T follicular helper cell (primary cell): ENCODE measurements at regions not wholly inside any gene's neighbourhood (a gene's known extent, or its start where the extent isn't known, plus 50 kb on each side); places are given as distances from the start of the nearest gene placed in this dataset.

ENCODE experiments used
- DNase-seq: peaks from one replicate; pipeline ENCODE4 v3.0.0-alpha.2; 2020; ENCODE audit warnings: low read depth

DNA sequence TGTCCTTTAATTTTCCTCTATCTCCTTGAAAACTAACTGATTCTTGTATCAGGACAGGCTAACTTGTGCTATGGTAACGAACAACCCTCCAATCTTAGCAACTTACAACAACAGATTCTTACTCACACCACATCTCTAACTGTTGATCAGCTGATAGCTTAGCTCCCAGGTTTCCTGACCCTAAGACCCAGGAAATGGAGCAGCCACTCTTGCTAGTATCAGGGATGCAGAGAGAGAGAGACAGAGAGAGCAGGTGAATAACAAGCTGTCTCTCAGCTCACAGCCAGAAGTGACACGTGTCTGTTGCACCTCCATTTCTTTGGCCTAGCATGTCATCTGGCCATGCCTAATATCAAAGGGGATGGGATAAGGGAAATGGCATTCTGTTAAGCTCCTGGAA, 1289.0 kb upstream of the AUTS2 start:
- no peak for DNase-seq

- no peak for DNase-seq
Observed at GRCh38 chr7:68309806-68310205, 1288.5 kb upstream of the AUTS2 start.

DNA sequence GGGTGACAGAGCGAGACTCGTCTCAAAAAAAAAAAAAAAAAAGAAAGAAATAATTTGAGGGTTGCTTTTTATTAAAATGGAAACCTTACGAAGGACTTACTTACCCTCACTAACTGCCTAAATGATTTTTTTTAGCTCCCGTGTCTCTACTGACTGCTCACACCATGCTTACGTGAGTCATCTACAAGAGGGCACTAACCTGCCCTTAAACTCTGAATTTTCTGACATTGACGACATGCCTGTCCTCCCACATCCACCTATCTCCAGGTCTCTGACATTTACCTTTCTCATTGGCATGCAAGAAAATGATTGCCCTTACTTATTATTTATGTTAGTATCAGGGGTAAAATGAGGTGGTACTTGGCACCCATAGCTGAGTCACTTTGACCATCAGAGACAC, 1286.3 kb upstream of the AUTS2 start:
- no peak for DNase-seq

DNA sequence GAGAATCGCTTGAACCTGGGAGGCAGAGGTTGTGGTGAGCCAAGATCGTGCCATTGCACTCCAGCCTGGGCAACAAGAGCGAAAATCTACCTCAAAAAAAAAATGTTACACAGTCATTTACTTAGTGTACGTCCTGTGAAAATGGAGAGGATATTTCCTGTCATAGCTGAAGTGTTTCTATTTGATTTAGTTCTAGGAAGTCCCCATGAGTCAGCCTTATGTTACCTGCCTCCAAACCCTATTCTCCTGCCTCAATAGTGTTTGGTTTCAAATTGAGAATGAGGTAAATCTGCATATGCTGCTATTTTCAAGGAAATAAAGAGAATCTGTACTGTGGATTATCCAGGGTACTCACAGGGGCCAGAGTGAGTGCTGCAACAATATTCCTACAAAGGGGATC, 1284.5 kb upstream of the AUTS2 start:
- DNase-seq: no peak

DNA sequence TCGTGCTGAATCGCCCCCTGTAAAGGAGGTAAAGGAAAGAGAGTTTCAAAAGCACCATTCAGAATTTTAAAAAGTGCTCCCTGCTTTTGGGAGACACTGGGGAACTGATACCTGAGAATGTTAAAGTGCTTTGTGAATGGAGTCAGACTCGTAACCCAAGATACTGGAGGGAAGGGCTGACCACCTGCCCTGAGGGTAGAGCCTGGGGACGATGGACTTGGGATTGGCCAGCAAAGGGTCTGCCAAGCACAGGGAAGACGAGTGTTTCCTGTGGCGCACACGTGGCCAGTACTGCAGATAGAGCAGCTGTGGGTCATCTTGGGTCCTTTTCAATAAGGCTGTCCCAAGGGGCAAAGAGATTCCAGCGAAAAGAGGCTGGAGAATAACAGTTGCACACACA, 1284.1 kb upstream of the AUTS2 start:
- no peak for DNase-seq

- no peak for DNase-seq
Observed at GRCh38 chr7:68317476-68317875, 1280.8 kb upstream of the AUTS2 start.

DNA sequence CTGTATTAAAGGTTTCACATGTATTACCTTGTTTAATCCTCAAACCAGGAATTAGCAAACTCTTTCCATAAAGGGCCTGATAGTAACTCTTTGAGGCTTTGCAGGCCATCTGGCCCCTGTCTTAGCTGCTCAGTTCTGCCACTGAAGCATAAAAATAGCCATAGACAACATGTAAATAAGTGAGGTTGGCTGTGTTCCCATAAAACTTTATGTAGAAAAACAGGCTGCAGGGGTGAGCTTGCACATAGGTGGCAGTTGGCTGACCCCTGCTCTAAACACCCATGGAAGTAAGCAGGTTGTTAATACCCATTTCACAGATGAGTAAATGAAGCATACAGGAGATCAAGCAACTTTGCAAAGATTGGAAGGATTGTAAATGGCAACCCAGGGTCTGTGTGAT, 1279.2 kb upstream of the AUTS2 start:
- DNase-seq: no peak

- DNase-seq: no peak
Observed at GRCh38 chr7:68321076-68321639, 1277.1 kb upstream of the AUTS2 start.

DNA sequence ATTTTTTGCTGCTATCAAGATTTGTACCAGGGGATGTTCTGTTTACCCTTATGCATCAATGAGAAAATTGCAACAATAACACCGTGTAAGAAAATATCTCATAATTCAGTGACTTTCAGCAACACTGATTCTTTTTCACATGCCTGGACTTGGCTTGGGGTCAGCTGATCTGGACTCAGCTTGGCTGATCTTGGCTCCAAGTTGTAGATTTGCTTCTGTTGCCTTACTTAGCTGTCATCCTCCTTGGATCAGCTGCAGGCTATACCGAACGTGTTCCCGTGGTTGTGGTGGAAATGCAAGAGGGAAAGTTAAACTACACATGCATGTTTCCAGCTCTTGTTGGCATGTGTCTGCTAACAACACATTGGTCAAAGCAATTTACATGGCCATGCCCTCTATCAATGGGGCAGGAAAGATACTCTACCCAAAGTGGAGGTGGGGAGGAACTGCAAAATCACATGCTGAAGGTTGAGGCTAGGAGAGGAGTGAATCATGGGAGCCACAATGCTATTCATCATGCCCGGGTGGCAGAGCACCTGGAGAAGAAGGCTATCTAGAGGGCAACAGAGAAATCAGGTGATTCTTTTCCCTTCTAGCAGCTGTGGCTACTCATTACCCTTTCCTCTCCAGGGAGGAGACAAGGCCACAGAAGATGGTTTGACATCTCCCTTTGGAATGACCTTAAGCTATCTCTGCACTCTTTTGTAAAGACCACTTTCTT, 1276.3 kb upstream of the AUTS2 start:
- DNase-seq: no peak

GRCh38 chr7:68324621-68325020, 1273.7 kb upstream of the AUTS2 start:
- DNase-seq: no peak

DNA sequence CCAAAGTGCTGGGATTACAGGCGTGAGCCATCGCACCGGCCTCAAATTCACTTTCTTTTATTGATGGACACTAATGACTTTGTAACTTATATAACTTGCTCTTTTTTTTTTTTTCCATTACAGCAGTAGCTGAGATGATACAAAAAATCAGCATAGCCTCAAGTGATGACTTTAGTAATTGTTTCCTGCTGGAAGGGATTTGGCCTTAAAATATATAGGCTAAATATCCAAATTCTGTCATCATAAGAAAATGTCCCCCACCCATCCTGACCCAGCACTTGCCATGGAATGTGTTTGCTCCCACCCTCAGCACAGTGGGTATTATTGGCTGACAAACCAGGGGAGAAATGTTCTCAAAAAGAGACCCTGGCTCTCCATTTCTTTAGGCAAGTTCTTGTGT, 1264.1 kb upstream of the AUTS2 start:
- no peak for DNase-seq

- no peak for DNase-seq
Observed at GRCh38 chr7:68334636-68335272, 1263.5 kb upstream of the AUTS2 start.

DNA sequence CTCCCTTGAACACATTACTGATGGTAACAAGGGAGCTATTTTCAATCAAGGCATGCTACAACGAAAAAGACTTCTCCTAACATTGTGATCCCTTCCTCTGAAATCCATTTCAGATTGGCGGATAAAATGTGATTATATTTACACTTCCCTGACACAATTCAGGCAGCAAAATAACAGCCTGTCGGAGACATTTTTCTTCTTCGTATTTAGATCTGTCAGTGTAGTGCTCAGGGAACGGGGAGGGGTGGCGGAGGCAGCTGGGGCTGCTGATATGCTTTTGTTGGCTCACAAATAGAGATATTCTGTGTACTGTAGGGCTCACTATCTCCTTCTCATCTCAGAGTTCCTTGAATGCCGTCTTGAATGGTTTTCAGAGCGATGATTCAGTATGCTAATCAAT, 1261.7 kb upstream of the AUTS2 start:
- no peak for DNase-seq

DNA sequence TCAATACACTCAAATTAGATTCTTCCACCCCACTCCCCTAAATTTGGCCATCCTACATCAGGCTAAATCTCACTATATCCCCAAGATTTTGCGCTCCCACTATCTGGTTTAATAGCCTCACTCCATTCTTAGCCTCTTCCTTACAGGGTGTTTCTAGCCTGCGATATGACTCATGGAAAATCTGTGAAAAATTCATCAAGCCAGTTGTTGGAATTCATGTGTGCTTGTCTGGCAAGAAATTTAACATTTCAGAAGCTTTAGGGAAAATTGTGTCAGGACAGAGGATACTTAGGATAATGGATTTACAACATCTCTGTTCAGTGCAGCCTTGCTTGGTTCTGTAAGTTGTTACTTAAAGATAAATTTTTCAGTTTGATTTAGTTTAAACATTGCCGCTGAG, 1249.9 kb upstream of the AUTS2 start:
- DNase-seq: no peak

GRCh38 chr7:68362745-68363518, 1235.3 kb upstream of the AUTS2 start:
- DNase-seq: no peak

DNA sequence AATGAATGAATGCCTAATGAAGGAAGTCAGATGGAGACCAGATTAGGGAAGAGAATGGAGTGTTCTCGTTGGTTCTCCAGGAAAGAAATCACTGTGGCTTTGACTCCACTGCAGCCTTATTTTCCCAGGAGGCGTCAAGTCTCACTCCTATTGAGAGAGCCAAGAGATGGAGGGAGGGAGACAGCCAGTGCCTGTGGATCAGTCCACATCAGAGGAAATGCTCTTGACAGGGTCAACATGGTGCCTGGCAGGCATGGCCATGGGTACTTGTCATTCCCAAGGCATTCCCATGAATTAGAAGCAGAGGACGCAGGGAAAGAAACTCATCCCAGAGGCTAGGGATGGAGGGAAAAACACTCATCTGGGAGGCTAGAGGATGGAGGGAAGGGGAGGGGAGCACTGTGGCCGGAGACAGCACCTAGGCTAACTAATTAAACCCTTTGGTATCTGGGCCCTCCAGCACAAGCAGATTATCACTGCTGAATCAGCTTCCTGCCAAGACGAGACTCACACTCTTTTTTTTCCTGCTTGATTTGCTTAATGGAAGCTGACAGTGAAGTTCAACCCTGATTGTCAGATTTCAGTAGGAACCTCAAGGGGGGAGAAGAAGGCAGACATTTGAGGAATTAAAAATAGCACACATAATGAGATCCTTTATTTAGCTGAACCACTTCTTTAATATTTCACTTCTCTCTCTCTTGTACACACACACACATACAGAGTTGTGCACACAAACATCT, 1233.2 kb upstream of the AUTS2 start:
- no peak for DNase-seq

GRCh38 chr7:68371985-68372384, 1226.3 kb upstream of the AUTS2 start:
- no peak for DNase-seq

- no peak for DNase-seq
Observed at GRCh38 chr7:68376131-68376661, 1222.1 kb upstream of the AUTS2 start.

DNA sequence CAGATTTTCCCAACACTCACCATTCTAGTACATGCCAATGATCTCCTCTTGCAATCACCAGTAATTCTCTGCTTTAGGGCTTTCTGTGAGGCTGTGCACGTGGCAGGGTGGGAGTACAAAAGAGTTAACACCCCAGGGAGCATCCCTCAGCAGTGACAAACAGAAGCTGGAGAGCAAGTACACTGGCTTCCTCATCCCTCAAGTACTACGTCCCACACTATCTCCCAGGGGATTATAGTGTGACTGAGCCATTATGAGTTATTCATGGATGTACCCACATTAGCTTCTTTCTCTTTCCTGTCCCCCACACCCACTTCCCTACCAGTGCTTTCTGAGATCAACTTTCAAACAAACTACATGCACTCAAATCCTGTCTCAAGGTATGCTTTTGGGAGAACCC, 1216.5 kb upstream of the AUTS2 start:
- DNase-seq: no peak

- DNase-seq: no peak
Observed at GRCh38 chr7:68384581-68384980, 1213.7 kb upstream of the AUTS2 start.

- no peak for DNase-seq
Observed at GRCh38 chr7:68393051-68393450, 1205.2 kb upstream of the AUTS2 start.

DNA sequence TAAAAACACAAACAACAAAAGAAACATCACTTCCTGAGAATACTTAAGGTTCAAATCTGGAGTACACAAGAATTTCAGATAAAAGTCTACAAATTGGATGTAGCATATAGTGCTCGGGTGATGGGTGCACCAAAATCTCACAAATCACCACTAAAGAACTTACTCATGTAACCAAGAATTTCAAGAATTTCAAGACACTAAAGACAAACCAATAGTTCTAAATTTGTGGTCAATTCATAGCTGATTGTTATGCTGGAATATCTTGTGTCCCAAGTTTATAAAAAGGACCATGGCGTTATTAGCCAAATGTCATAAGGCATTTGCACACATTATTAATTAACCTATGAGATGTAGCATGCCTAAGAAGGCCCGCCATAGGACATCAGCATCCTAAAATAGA, 1204.1 kb upstream of the AUTS2 start:
- DNase-seq: no peak
